PFSK-1 (cell line): ENCODE measurements at regions not wholly inside any gene's neighbourhood (a gene's known extent, or its start where the extent isn't known, plus 50 kb on each side); places are given as distances from the start of the nearest gene placed in this dataset.

Source experiments
- FOXP2 ChIP-seq: optimal IDR thresholded peaks from 2 replicates; pipeline ENCODE3; 2011; ENCODE audit warnings: borderline replicate concordance, control low read depth, inconsistent platforms; ENCODE audit not compliant: insufficient read depth; ENCODE audit errors: extremely low read length, extremely low read depth
- POLR2AphosphoS5 ChIP-seq: IDR thresholded peaks from 2 replicates; pipeline ENCODE4 v1.6.1; 2012; ENCODE audit warnings: low read depth, mild to moderate bottlenecking, control low read depth, low read length, moderate library complexity
- REST ChIP-seq, 2 experiments: IDR thresholded peaks; 2 replicates each; pipeline versions ENCODE4 v1.6.1 to v1.8.0; 2011 to 2012; ENCODE audit warnings: low read depth in 2 of 2, low read length in 2 of 2, control low read depth in 1 of 2, inconsistent platforms in 1 of 2, mild to moderate bottlenecking in 1 of 2, moderate library complexity in 1 of 2; ENCODE audit not compliant: insufficient read depth in 1 of 2
- SIN3A ChIP-seq: IDR thresholded peaks from 2 replicates; pipeline ENCODE4 v1.6.1; 2012; ENCODE audit warnings: mild to moderate bottlenecking, low read length, moderate library complexity, borderline replicate concordance; ENCODE audit not compliant: insufficient read depth
- TAF1 ChIP-seq: IDR thresholded peaks from 2 replicates; pipeline ENCODE4 v1.6.1; 2012; ENCODE audit warnings: low read length, control low read depth, borderline replicate concordance; ENCODE audit not compliant: insufficient read depth

- TF ChIP-seq POLR2AphosphoS5, result no peak
Measured at GRCh38 chr3:54042259-54042823, 80.0 kb upstream of the CACNA2D3 start.

- TF ChIP-seq SIN3A (no peak), TAF1 (no peak), POLR2AphosphoS5 (no peak), REST (IDR thresholded peaks at IDR 0.05; ENCODE audit: insufficient read depth in 1 of 2, low read depth in 2 of 2, low read length in 2 of 2) (no peak), FOXP2 (no peak)
Measured at GRCh38 chr3:54040476-54040875, 81.9 kb upstream of the CACNA2D3 start.

GRCh38 chr3:54038391-54038790, 84.0 kb upstream of the CACNA2D3 start:
- no peak for TF ChIP-seq POLR2AphosphoS5
- no peak for TF ChIP-seq TAF1
- TF ChIP-seq FOXP2, result no peak
- TF ChIP-seq REST (IDR thresholded peaks at IDR 0.05; ENCODE audit: insufficient read depth in 1 of 2, low read depth in 2 of 2, low read length in 2 of 2), result no peak
- no peak for TF ChIP-seq SIN3A

GRCh38 chr3:54036543-54036942, 85.8 kb upstream of the CACNA2D3 start:
- TF ChIP-seq REST (IDR thresholded peaks at IDR 0.05; ENCODE audit: insufficient read depth in 1 of 2, low read depth in 2 of 2, low read length in 2 of 2) (no peak), TAF1 (no peak), POLR2AphosphoS5 (no peak), FOXP2 (no peak), SIN3A (no peak)

- TF ChIP-seq SIN3A (no peak), FOXP2 (no peak), TAF1 (no peak), POLR2AphosphoS5 (no peak), REST (IDR thresholded peaks at IDR 0.05; ENCODE audit: insufficient read depth in 1 of 2, low read depth in 2 of 2, low read length in 2 of 2) (no peak)
Measured at GRCh38 chr3:54034971-54035370, 87.4 kb upstream of the CACNA2D3 start.
